Tongue (tissue), 1 donor: ENCODE measurements at regions not wholly inside any gene's neighbourhood (a gene's known extent, or its start where the extent isn't known, plus 50 kb on each side); places are given as distances from the start of the nearest gene placed in this dataset.
A peak's percentile ranks its signal among the peaks of the same experiment; 100 is the strongest.

Source experiments
- DNase-seq: peaks from one replicate; pipeline ENCODE4 v3.0.0-alpha.2; 2015

- DNase-seq: no peak
Measured at GRCh38 chr2:171225302-171225980, 64.7 kb upstream of the TLK1 start.

GRCh38 chr2:171217330-171217729, 56.6 kb upstream of the TLK1 start:
- no peak for DNase-seq

DNA sequence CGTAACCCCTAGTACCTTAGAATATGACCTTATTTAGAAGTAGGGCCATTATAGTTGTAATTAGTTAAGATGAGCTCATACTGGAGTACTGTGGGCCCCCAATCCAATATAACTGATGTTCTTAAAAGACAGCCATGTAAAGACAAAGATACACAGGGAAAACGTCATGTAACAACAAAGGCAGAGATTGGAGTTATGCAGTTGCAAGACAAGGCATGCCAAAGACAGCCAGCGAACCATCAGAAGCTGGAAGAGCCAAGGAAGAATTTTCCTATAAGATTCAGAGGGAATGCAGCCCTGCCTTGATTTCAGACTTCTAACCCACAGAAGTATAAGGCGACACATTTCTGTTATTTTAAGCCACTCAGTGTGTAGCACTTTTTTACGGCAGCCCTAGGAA, 55.9 kb upstream of the TLK1 start:
- peak; percentile 34 for DNase-seq

DNA sequence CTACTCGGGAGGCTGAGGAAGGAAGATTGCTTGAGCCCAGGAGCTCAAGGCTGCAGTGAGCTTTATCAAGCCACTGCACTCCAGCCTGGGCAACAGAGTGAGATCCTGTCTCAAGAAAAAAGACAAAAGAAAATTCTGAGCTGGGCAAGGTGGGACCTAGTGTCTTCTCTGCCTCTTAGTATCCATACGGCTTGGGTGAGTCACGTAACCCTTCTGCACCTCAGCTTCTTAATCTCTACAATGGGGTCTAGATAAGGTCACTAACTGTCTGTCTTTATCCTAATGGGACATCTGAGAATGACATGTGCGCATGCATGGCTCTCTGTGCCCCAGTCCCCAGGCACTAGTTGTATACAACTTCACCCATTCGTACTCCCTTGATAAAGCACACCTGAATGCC, 53.4 kb upstream of the TLK1 start:
- no peak for DNase-seq

DNA sequence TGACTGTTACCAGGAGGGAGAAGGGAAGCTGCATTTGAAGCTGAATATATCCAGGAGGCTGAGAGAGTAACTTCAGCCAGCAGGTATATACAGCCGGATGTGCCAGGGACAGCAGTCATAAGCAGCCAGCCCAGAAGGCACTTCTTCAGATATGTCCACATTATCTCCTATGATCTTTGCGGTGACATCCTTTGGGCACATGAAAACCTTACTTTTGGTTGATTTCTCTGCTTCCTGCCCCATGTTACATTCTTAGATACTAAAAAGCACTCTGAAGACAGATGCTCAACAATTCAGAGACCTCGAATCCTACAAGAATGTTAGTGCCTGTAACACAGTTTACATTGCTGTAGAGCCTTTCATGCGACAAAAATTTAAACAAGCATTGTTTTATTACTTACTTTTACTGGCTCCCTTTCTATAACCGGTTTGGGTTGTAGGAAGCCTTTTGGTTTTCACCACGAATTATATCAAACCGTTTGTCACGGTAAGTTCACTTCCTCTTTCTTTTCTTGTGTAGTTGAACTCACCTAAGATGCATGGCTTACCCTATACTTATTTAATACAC, 50.3 kb upstream of the TLK1 start:
- no peak for DNase-seq
